ENCODE measurements at regions not wholly inside any gene's neighbourhood (a gene's known extent, or its start where the extent isn't known, plus 50 kb on each side); places are given as distances from the start of the nearest gene placed in this dataset.
A peak's percentile ranks its signal among the peaks of the same experiment; 100 is the strongest.

GRCh38 chr2:120865656-120866055, 130.0 kb downstream of the GLI2 start:
- no peak overlapping the region for H3K4me3 ChIP-seq
- H3K4me1 ChIP-seq (ENCODE audit: low read depth): peaks cover 39% of the 10 kb centered on the region
- TF ChIP-seq CTCF (IDR thresholded peaks at IDR 0.05; ENCODE audit: low read depth, low read length): no peak
- DNase-seq (ENCODE audit: low read depth in 1 of 2, low spot score in 1 of 2): no peak
- no peaks in the 10 kb centered on the region for H3K36me3 ChIP-seq
- no peak overlapping the region for H3K27ac ChIP-seq
- H3K27me3 ChIP-seq: no peaks in the 10 kb centered on the region
- H3K9me3 ChIP-seq (ENCODE audit: low read depth): no peaks in the 10 kb centered on the region

- H3K9me3 ChIP-seq (ENCODE audit: low read depth): no peaks in the 10 kb centered on the region
- H3K4me1 ChIP-seq (ENCODE audit: low read depth): peaks cover 38% of the 10 kb centered on the region
- H3K27me3 ChIP-seq: no peaks in the 10 kb centered on the region
- TF ChIP-seq CTCF (IDR thresholded peaks at IDR 0.05; ENCODE audit: low read depth, low read length): no peak
- no peak overlapping the region for H3K27ac ChIP-seq
- no peak for DNase-seq (ENCODE audit: low read depth in 1 of 2, low spot score in 1 of 2)
- H3K36me3 ChIP-seq: no peaks in the 10 kb centered on the region
- H3K4me3 ChIP-seq: no peak overlapping the region
Measured at GRCh38 chr2:120866071-120866470, 130.4 kb downstream of the GLI2 start.

- no peaks in the 10 kb centered on the region for H3K27me3 ChIP-seq
- TF ChIP-seq CTCF (IDR thresholded peaks at IDR 0.05; ENCODE audit: low read depth, low read length): no peak
- H3K27ac ChIP-seq: no peak overlapping the region
- no peaks in the 10 kb centered on the region for H3K9me3 ChIP-seq (ENCODE audit: low read depth)
- no peaks in the 10 kb centered on the region for H3K36me3 ChIP-seq
- no peak overlapping the region for H3K4me3 ChIP-seq
- H3K4me1 ChIP-seq (ENCODE audit: low read depth): peaks cover 33% of the 10 kb centered on the region
- no peak for DNase-seq (ENCODE audit: low read depth in 1 of 2, low spot score in 1 of 2)
Measured at GRCh38 chr2:120866483-120867140, 130.9 kb downstream of the GLI2 start.

GRCh38 chr2:120867290-120868241, 131.9 kb downstream of the GLI2 start:
- Histone ChIP-seq H3K36me3 (no peaks in the 10 kb centered on the region), H3K4me1 (ENCODE audit: low read depth) (peaks cover 23% of the 10 kb centered on the region), H3K4me3 (no peak overlapping the region), H3K9me3 (ENCODE audit: low read depth) (no peaks in the 10 kb centered on the region), H3K27ac (no peak overlapping the region), H3K27me3 (no peaks in the 10 kb centered on the region)
- no peak for TF ChIP-seq CTCF (IDR thresholded peaks at IDR 0.05; ENCODE audit: low read depth, low read length)
- peak; percentile 62 to 93 for DNase-seq (ENCODE audit: low read depth in 1 of 2, low spot score in 1 of 2)

- no peak overlapping the region for H3K27ac ChIP-seq
- TF ChIP-seq CTCF (IDR thresholded peaks at IDR 0.05; ENCODE audit: low read depth, low read length): no peak
- H3K36me3 ChIP-seq: no peaks in the 10 kb centered on the region
- no peaks in the 10 kb centered on the region for H3K27me3 ChIP-seq
- H3K9me3 ChIP-seq (ENCODE audit: low read depth): no peaks in the 10 kb centered on the region
- H3K4me3 ChIP-seq: no peak overlapping the region
- DNase-seq (ENCODE audit: low read depth in 1 of 2, low spot score in 1 of 2): no peak
- H3K4me1 ChIP-seq (ENCODE audit: low read depth): peaks cover 19% of the 10 kb centered on the region
Measured at GRCh38 chr2:120868366-120868765, 132.7 kb downstream of the GLI2 start.

Data from cardiac muscle cell (in vitro differentiated cells and primary cell).